ENCODE measurements at regions not wholly inside any gene's neighbourhood (a gene's known extent, or its start where the extent isn't known, plus 50 kb on each side); places are given as distances from the start of the nearest gene placed in this dataset.

GRCh38 chr4:140211693-140212092, 57.7 kb upstream of the MAML3 start:
- no peak for DNase-seq

GRCh38 chr4:140211161-140211560, 57.2 kb upstream of the MAML3 start:
- DNase-seq: no peak

DNA sequence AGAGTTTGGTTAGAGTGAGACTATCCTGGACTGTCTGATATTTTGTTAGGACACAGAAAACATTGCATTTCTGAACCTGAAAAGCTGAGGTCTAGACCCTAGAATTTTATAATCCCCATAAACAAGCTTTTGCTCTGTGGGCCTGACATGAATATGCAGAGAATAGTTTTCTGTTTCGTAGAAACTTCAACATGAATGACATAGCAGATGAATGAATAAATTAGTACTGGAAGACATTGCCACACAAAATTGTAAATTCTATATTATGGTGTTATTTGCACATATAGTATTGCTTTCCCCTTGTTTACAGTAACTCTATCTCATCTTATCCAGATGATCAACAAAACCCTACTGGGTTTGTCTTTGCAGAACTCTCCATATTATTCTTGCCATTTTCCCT, 54.9 kb upstream of the MAML3 start:
- DNase-seq: no peak
